HEK293 (cell line): ENCODE measurements at regions not wholly inside any gene's neighbourhood (a gene's known extent, or its start where the extent isn't known, plus 50 kb on each side); places are given as distances from the start of the nearest gene placed in this dataset.
A peak's percentile ranks its signal among the peaks of the same experiment; 100 is the strongest.

Experiments used
- CTCF ChIA-PET: fragments of 350-600 bp; formaldehyde crosslinking; extraction: SDS; loops from one replicate; lab custom pipeline; 2021; ENCODE audit warnings: antibody characterized with exemption; lab: Yijun Ruan, JAX
- POLR2A ChIA-PET: fragments of 300-600 bp; formaldehyde crosslinking; extraction: SDS; loops from one replicate; lab custom pipeline; 2020; ENCODE audit warnings: antibody characterized with exemption, inconsistent platforms; lab: Yijun Ruan, JAX
- H3K27ac ChIP-seq: fragments of 200-500 bp; sonication (Bioruptor generic); 2 replicates; pipeline ENCODE4 v1.5.1; 2014; ENCODE audit warnings: low read depth, low read length, control low read depth, inconsistent platforms; ENCODE audit errors: extremely low read depth
- H3K36me3 ChIP-seq, 2 experiments: fragments of 200-500 bp in 1 of 2; sonication (Bioruptor generic) in 1 of 2; 1 replicate in 1 of 2; 2 replicates in 1 of 2; pipeline ENCODE4 v1.5.1; 2014 to 2017; ENCODE audit warnings: inconsistent platforms in 2 of 2, low read length in 2 of 2; ENCODE audit not compliant: control insufficient read depth in 2 of 2, insufficient read depth in 1 of 2
- H3K4me1 ChIP-seq: fragments of 200-500 bp; sonication (Bioruptor generic); 2 replicates; pipeline ENCODE4 v1.5.1; 2014; ENCODE audit warnings: mild to moderate bottlenecking, low read length, inconsistent platforms; ENCODE audit not compliant: control insufficient read depth, insufficient read depth
- H3K4me3 ChIP-seq: 2 replicates; pipeline ENCODE4 v1.5.1; 2011; ENCODE audit warnings: low read depth, mild to moderate bottlenecking, control low read depth, low read length, moderate library complexity
- H3K9me3 ChIP-seq: fragments of 200-500 bp; sonication (Bioruptor generic); 2 replicates; pipeline ENCODE4 v1.5.1; 2014; ENCODE audit warnings: low read depth, low read length, inconsistent platforms; ENCODE audit not compliant: control insufficient read depth, insufficient read depth
- AEBP2 ChIP-seq: fragments of 450-650 bp; formaldehyde crosslinking; IDR thresholded peaks from 2 replicates; pipeline ENCODE4 v1.5.1; 2016; ENCODE audit warnings: missing biosample characterization, missing genetic modification characterization, borderline replicate concordance
- BCL11B ChIP-seq: fragments of 450-650 bp; formaldehyde crosslinking; IDR thresholded peaks from 2 replicates; pipeline ENCODE4 v1.5.1; 2016; ENCODE audit warnings: low read depth, missing biosample characterization, missing genetic modification characterization
- FEZF1 ChIP-seq: fragments of 450-650 bp; formaldehyde crosslinking; IDR thresholded peaks from 2 replicates; pipeline ENCODE4 v1.5.1; 2016; ENCODE audit warnings: missing biosample characterization, missing genetic modification characterization
- GFI1B ChIP-seq: fragments of 450-650 bp; formaldehyde crosslinking; IDR thresholded peaks from 2 replicates; pipeline ENCODE4 v1.5.1; 2016; ENCODE audit warnings: missing biosample characterization, missing genetic modification characterization
- GLIS1 ChIP-seq: fragments of 450-650 bp; formaldehyde crosslinking; IDR thresholded peaks from 2 replicates; pipeline ENCODE4 v1.5.1; 2016; ENCODE audit warnings: missing biosample characterization, missing genetic modification characterization
- KLF17 ChIP-seq: fragments of 450-650 bp; formaldehyde crosslinking; IDR thresholded peaks from 2 replicates; pipeline ENCODE4 v1.5.1; 2016; ENCODE audit warnings: missing biosample characterization, missing genetic modification characterization
- KLF9 ChIP-seq: fragments of 450-650 bp; formaldehyde crosslinking; IDR thresholded peaks from 2 replicates; pipeline ENCODE4 v1.5.1; 2016; ENCODE audit warnings: missing biosample characterization, missing genetic modification characterization, low read depth
- MEIS1 ChIP-seq: sonication (generic); formaldehyde crosslinking; IDR thresholded peaks from 2 replicates; pipeline ENCODE4 v1.8.1; 2022; ENCODE audit warnings: missing genetic modification reagents, mild to moderate bottlenecking, borderline replicate concordance
- OSR2 ChIP-seq: fragments of 450-650 bp; formaldehyde crosslinking; IDR thresholded peaks from 2 replicates; pipeline ENCODE4 v1.5.1; 2016; ENCODE audit warnings: missing biosample characterization, missing genetic modification characterization
- PRDM6 ChIP-seq: fragments of 450-650 bp; formaldehyde crosslinking; IDR thresholded peaks from 2 replicates; pipeline ENCODE4 v1.5.1; 2017; ENCODE audit warnings: missing biosample characterization, missing genetic modification characterization
- SP2 ChIP-seq: fragments of 450-650 bp; formaldehyde crosslinking; IDR thresholded peaks from 2 replicates; pipeline ENCODE4 v1.5.1; 2016; ENCODE audit warnings: missing biosample characterization, missing genetic modification characterization
- ZBTB20 ChIP-seq: fragments of 450-650 bp; formaldehyde crosslinking; IDR thresholded peaks from 2 replicates; pipeline ENCODE4 v1.5.1; 2016; ENCODE audit warnings: missing biosample characterization, missing genetic modification characterization
- ZEB2 ChIP-seq: fragments of 450-650 bp; formaldehyde crosslinking; IDR thresholded peaks from 2 replicates; pipeline ENCODE4 v1.5.1; 2016; ENCODE audit warnings: missing biosample characterization, missing genetic modification characterization
- ZNF10 ChIP-seq: fragments of 450-650 bp; formaldehyde crosslinking; IDR thresholded peaks from 2 replicates; pipeline ENCODE4 v1.5.1; 2017; ENCODE audit warnings: missing biosample characterization, missing genetic modification characterization
- ZNF121 ChIP-seq: fragments of 450-650 bp; formaldehyde crosslinking; IDR thresholded peaks from 2 replicates; pipeline ENCODE4 v1.5.1; 2016; ENCODE audit warnings: missing biosample characterization, missing genetic modification characterization
- ZNF211 ChIP-seq: fragments of 450-650 bp; formaldehyde crosslinking; IDR thresholded peaks from 2 replicates; pipeline ENCODE4 v1.5.1; 2016; ENCODE audit warnings: low read depth, missing biosample characterization, missing genetic modification characterization
- ZNF23 ChIP-seq: fragments of 450-650 bp; formaldehyde crosslinking; IDR thresholded peaks from 2 replicates; pipeline ENCODE4 v1.5.1; 2016; ENCODE audit warnings: missing biosample characterization, missing genetic modification characterization, borderline replicate concordance
- ZNF26 ChIP-seq: fragments of 450-650 bp; formaldehyde crosslinking; IDR thresholded peaks from 2 replicates; pipeline ENCODE4 v1.5.1; 2016; ENCODE audit warnings: missing biosample characterization, missing genetic modification characterization
- ZNF350 ChIP-seq: fragments of 450-650 bp; formaldehyde crosslinking; IDR thresholded peaks from 2 replicates; pipeline ENCODE4 v1.5.0; 2017; ENCODE audit warnings: missing biosample characterization, mild to moderate bottlenecking, missing genetic modification characterization
- ZNF391 ChIP-seq: fragments of 450-650 bp; formaldehyde crosslinking; IDR thresholded peaks from 2 replicates; pipeline ENCODE4 v1.5.1; 2016; ENCODE audit warnings: low read depth, missing biosample characterization, missing genetic modification characterization, borderline replicate concordance
- ZNF398 ChIP-seq: fragments of 450-650 bp; formaldehyde crosslinking; IDR thresholded peaks from 2 replicates; pipeline ENCODE4 v1.5.1; 2017; ENCODE audit warnings: missing biosample characterization, missing genetic modification characterization
- ZNF423 ChIP-seq: fragments of 450-650 bp; formaldehyde crosslinking; IDR thresholded peaks from 2 replicates; pipeline ENCODE4 v1.5.1; 2016; ENCODE audit warnings: missing biosample characterization, missing genetic modification characterization
- ZNF600 ChIP-seq: fragments of 450-650 bp; formaldehyde crosslinking; IDR thresholded peaks from 2 replicates; pipeline ENCODE4 v1.5.1; 2016; ENCODE audit warnings: missing biosample characterization, missing genetic modification characterization
- ZNF747 ChIP-seq: fragments of 450-650 bp; formaldehyde crosslinking; IDR thresholded peaks from 2 replicates; pipeline ENCODE4 v1.5.1; 2016; ENCODE audit warnings: missing biosample characterization, missing genetic modification characterization
- ZNF768 ChIP-seq: fragments of 450-650 bp; formaldehyde crosslinking; IDR thresholded peaks from 2 replicates; pipeline ENCODE4 v1.5.1; 2018; ENCODE audit warnings: missing biosample characterization, mild to moderate bottlenecking, missing genetic modification characterization
- ZNF777 ChIP-seq: fragments of 450-650 bp; formaldehyde crosslinking; IDR thresholded peaks from 2 replicates; pipeline ENCODE4 v1.5.1; 2017; ENCODE audit warnings: missing biosample characterization, missing genetic modification characterization, borderline replicate concordance

GRCh38 chr9:22210262-22210661 lies 201.2 kb upstream of the CDKN2B start:
- Histone ChIP-seq H3K27ac (no peak overlapping the region), H3K4me3 (no peak overlapping the region), H3K4me1 (peaks cover 24% of the 10 kb centered on the region), H3K36me3 (no peaks in the 10 kb centered on the region), H3K9me3 (no peaks in the 10 kb centered on the region)
- TF ChIP-seq FEZF1 (tag by site-specific recombination) (peak; percentile 84), ZNF10 (tag by site-specific recombination) (no peak), ZEB2 (no peak), ZNF391 (tag by site-specific recombination) (no peak), MEIS1 (CRISPR knock-in tag) (no peak), ZNF350 (tag by site-specific recombination) (no peak), ZNF777 (tag by site-specific recombination) (no peak), ZNF600 (tag by site-specific recombination) (0 out of 2 replicates have a peak, but pooled peaks have one; percentile 12), ZNF23 (no peak), ZNF768 (no peak), ZNF398 (tag by site-specific recombination) (no peak), ZNF423 (no peak), ZNF26 (tag by site-specific recombination) (peak; percentile 8; the same call in 1 of the 2 replicates), ZNF747 (no peak), ZNF121 (tag by site-specific recombination) (no peak), KLF17 (tag by site-specific recombination) (no peak), ZNF211 (tag by site-specific recombination) (no peak), OSR2 (tag by site-specific recombination) (no peak), SP2 (tag by site-specific recombination) (no peak), GLIS1 (no peak), KLF9 (tag by site-specific recombination) (no peak), ZBTB20 (tag by site-specific recombination) (no peak), AEBP2 (tag by site-specific recombination) (no peak), BCL11B (tag by site-specific recombination) (no peak), GFI1B (tag by site-specific recombination) (no peak), PRDM6 (tag by site-specific recombination) (peak; percentile 49)
- ChIA-PET CTCF (no interaction called here), POLR2A (no interaction called here)
